NCI-H2196 treated with DMSO at 0.1 percent for 48 hours (cell line): ENCODE measurements at regions not wholly inside any gene's neighbourhood (a gene's known extent, or its start where the extent isn't known, plus 50 kb on each side); places are given as distances from the start of the nearest gene placed in this dataset.

Experiments used
- DNase-seq: peaks from one replicate; lab custom pipeline; 2025; ENCODE audit not compliant: unreplicated experiment; lab: John Stamatoyannopoulos, UW

DNA sequence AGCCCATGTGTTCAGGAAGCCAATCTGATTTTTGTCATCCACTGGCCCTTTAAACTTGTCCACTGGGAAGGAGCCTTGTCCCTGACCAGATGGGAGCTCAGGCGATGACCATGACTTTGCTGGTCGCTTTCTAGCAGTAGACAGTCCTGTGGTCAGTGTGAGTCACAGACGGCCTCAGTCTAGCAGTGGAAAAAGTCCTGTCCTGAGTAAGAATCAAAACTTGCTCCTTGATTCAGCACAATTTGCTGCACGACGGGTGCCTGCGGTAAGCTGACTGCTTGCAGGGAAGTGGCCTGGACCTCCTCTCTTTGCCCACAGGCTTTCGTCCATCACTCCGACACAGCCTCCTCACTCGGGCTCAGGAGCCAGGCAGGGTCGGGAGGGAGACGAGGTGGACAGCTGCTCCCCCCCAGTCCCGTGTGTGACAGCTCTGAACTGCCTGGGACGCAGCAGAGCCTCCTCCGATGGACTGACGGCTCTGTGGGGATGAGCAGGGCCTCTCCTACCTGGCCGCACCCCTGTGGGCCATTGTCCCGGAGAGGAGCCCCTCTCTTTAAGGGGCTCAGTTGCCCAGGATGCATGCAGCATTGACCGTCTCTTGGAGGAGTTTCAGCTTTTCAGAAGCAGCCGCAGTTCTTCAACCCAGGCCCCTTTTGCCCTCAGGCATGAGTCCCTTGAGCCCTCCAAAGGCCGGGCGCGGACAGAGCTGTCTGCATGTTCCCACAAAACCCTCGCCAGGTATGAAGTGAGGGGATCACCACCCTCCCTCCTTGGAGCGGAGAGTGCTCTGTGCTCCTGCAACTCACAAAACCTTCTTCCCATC lies 209.2 kb downstream of the ANKRD60 start:
- no peak for DNase-seq

DNA sequence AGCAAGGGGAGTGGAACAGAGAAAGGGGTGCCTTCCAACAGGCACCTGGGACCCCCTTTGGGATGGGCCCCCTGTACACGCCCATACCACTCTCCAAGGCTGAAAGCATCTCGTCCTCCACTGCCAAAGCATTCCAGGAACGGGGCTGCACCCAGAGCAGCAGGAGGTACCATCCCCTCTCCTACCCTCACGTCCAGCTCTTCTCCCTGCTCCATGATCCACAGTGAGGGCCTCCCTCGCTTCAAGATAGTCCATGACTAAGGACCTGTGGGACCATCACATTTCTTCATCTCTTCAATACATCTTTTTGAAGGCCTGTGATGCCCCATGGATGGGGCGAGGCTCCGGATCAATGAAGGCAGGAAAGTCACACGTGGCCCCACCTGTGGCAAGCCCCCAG lies 209.9 kb downstream of the ANKRD60 start:
- DNase-seq = no peak

DNA sequence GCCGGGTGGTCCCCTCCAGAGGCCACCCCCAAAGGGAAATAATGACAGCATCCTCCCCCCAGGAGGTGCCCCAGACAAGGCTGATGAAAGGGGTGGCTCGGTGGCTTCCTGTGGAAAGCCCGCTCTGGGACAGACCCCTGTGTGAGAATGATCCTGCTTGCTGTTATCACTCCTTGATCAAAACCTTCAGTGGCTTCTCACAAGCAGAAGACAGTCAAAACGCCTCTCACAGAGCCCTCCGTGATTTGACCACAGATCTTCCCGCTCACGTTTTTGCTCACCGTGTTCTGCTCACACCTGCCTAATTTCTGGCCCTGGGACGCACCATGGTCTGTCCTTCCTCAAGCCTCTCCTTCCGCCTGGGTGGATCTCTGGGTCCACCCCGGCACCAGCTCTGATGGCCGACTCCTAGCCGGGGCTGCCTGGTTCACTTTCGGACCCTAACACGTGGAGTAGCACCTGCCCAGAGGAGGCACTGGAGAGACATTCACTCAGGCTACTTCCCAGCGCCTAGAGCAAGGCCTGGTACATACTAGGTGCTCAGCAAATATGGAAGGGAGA lies 210.4 kb downstream of the ANKRD60 start:
- DNase-seq = no peak

DNA sequence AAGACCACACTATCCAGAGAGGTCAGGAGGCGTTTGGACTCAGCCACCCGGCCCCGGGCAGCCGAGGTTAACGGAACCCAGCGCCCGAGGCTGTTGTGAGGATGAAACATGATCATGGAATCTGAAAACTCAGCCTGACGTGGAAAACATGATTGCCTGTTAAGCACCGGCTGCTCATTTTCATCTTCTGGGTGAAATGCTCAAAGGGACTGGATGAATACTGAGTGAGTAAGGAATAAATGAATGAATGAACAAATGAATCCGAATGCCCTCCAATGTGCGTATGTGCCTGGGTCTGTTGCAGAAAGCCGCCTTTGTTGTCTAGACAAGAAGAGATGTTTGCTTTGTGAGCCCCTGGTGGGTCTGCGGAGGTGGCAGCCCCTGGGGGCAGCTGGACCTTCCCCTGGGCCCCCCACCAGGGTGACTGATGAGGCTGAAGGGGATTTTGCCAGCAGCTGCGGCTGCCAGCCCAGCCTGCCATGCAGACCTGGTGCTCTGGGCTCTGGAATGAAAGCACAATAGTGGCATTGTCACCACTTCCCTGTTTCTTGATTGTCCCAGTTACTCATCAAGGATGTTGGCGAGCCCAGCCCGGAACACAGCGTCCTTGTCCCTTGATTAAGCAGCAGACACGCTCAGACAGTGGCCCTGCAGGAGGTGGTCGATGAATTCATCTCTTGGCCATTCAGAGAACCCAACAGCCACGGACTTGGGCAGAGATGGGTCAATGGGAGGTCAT lies 211.1 kb downstream of the ANKRD60 start:
- DNase-seq = no peak

DNA sequence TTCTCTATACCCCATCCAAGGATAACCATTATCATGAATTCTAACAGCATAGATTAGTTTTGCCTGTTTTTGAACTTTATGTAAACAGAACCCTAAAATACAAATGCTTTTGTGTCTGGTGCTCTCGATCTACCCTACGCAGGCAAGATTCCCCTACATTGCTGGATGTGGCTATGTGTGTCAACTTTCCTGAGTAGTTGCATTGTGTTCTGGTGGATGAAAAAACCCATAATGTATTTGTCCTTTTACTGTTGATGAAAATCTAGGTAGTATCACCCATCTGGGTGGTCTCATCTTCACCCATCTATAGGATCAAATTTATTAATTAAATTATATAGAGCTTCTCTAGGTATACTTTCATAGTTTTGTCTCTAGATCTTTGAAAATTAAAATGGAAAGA lies 211.7 kb downstream of the ANKRD60 start:
- DNase-seq = no peak

DNA sequence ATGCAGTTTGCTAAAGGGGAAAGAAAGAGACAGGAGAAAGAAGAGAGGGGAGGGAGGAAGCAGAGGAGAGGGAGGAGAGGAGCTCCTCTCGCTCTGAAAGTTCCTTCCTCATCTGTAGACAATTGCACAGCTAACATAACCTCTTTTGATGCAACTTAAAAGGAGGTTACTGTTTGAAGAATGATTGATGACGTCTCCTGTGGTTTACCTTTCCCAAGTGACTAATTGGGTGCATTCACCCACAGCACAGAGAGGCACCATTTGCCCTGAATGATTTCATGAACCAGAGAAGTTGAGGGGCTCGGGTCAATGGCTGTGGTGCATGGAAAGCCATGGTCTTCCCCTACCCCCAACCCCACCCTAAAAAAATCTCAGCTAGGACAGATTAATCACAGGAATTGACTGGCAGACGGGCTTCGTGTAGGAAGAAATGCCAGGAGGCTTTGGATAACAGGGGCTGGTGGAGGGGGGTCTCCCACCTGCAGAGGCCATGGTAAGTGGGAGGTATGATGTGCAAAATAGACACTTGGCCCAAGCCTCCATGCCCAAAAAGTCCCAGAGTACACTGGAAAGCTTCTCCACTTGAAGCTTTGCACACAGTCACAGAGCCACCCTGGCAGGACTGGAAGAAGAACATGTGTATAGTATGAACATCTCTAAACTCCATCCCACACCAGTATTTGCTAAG lies 213.7 kb downstream of the ANKRD60 start:
- DNase-seq = no peak

DNA sequence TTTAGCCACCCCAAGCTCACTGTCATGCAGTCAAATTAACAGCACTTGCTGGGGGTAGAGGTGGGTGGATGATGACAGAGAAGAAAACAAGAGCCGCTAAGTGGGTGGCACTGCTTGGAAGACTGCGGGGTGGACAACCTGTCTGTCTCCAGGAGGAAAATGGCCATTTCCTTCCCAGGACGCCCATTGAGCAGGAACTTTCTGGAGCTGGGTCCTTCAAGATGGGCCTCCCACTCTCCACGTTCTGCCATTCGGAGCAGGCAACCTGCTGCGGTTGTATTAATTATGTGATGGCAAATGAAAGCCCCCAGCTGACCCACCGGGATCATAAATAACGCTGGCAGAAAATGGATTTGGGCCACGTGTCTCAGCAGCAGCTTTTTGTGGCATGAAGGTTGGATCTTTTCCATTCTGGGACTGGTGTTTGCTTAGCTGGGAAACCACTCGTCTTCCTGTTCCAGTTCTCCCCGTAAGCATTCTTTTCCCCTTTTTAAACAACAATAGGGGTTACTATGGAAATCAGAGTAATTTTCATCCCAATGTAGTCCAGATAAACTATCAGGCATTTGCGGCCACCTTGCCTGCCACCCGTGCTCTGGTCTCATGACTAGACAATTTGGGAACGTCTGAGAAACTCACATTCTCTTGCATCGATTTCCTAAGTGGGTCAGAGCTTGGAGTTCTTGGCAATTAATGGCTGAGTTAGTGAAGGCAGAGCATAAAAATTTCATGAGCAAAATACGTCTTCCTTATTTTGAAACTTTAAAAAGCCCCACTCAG lies 215.5 kb downstream of the ANKRD60 start:
- no peak for DNase-seq

DNA sequence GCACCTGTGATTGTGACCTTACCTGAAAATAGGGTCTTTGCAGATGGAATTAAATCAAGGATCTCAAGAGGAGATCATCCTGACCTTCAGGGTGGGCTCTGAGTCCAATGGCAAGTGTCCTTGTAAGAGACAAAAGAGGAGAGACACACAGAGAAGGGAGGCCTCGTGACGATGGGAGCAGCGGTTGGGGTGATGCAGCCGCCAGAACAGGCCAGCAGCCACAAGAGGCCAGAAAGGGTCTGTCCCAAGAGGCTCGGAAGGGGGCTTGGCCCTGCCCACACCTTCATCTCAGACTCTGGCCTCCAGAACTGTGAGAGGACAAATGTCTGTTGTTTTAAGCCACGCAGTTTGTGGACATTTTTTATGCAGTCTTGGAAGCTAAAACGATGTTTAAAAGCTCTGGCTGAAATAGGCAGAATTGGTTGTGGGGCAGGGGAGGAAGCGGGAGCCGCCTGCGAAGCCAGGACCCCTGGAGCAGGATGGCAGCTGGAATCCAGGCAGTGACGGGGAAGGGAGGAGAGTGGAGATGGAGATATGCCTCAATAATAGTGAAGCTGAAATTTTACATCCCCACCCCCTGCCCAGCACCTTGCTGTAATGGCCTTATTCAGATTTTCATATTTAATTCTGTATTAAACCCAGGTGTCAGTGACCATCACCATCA lies 216.4 kb downstream of the ANKRD60 start:
- DNase-seq = no peak

DNA sequence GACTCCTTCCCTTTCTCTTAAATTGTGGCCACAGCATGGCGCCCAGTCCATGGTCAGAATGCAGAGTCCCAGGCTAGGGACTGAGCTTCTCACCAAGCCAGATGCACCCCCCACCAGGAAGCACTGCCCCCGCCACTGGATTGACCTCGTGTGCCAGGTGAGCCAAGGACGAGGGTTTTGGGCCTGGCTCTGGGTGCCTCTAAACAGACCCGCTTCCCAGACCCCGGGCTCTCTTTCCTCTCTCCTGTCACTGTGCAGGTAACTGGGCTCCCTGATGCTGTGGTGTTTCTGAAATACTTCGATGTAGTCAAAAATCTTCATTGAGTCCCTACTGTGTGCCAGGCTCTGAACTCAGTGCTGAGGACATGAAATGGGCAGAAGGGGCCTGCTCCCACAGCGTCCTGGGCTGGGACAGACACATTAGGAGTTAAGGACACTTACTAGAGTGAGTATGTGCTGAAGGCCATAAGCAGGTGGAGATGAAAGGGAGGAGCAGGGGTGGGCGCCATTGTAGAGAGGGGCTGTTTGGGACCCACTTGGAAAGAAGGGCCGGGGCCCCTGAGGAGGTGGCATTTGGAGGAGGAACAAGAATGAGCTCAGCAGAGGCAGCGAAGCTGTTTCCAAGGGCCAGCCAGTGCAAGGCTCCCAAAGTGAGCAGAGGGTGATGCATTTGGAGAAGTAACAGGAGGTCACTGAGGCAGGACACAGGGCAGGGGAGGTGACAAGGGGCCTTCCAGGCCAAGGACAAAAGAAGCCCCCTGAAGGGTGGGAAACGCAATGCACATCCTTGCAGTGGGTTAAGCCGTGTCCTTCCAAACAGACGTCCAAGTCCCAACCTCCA lies 217.1 kb downstream of the ANKRD60 start:
- no peak for DNase-seq

DNA sequence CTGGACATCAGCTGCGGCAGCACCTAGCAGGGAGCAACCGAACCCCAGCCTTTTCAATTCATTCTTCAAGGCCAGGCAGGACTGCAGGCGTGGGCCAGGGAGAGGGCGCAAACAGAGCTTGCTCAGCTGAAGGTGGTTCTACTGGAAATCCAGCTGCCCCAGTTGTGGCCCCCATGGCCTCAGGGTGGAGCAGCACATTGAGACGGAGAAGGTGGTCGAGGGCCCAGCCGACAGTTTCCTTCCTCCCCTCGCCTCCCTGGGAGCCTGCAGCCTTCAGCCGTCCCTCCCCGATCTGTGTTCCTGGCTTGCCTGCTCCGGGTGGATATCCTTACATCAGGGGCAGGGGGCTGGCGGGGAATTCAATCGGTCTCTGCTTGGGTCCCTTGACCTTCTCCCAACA lies 217.8 kb downstream of the ANKRD60 start:
- no peak for DNase-seq

DNA sequence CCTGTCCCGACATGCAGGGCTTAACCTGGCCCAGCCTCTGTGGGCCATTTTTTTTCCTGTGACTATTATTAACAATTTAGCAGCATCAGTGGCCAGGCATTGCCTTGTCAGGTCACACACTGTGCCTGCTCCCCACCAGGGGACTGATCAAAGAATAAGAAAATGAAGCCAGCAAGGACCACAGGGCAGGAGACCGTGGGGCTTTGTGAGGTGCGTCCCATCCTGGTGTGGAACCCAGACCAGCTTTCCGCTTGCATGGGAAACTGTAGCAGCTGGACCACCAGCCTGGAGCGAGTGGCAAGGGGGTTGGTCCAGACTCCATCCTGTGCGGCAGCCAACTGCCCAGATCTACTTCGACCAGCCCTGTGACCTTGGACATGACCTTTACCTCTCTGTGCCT lies 218.3 kb downstream of the ANKRD60 start:
- DNase-seq = no peak

DNA sequence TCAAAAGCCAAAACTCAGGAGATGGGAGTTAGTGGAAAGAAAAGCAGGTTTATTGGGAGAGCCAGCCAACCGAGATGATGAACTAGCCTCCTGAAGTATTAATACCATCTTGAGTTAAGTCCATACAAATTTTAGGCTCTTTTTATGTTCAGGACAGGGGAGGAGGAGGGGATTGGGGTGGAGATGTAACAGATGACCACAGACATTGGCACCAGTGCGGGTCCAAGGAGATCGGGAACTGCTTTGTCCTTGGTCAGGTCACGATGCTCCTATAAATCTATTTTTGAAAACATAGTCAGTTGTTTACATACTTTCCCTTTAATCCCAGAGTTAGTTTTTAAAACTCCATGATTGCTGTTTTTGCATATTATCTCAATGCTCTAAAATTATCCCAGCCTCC lies 219.6 kb downstream of the ANKRD60 start:
- no peak for DNase-seq

DNA sequence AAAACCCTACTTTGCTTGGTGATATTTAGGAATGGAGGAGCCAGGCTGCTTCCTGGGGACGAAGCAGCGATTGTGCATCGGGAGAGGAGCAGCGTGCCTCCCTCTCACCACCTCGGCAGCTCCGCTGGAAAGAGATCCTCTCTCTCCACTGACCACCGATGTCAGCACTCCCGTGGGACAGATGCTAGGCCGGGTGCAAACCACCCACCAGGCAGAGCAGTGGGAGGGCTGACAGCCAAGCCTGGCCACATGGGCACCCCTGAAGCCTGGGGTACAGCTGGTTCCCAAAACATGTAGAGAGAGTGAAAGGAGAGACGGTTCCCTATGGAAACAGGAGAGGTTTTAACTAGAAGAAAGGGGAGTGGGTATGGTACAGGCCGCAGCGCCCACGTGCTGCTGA lies 220.0 kb downstream of the ANKRD60 start:
- DNase-seq = no peak

DNA sequence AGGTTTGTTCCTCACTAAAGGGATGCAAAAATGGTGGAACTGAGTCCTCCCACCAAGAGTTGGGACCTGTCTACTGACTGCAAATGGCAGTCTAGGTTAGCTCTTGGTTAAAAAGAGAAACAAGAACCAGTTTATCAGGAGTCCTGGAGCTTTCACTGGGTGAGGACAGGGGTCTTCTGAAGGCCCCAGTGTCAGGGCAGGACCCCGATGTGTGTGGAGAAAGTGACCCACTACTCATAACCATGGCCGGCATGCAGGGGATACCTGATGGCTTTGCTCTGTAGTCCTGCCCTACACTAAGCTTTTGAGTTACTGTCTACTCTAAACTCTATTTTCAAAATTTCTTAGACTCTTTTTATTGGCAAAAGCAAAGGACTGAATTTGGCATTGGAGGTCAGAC lies 220.5 kb downstream of the ANKRD60 start:
- no peak for DNase-seq

DNA sequence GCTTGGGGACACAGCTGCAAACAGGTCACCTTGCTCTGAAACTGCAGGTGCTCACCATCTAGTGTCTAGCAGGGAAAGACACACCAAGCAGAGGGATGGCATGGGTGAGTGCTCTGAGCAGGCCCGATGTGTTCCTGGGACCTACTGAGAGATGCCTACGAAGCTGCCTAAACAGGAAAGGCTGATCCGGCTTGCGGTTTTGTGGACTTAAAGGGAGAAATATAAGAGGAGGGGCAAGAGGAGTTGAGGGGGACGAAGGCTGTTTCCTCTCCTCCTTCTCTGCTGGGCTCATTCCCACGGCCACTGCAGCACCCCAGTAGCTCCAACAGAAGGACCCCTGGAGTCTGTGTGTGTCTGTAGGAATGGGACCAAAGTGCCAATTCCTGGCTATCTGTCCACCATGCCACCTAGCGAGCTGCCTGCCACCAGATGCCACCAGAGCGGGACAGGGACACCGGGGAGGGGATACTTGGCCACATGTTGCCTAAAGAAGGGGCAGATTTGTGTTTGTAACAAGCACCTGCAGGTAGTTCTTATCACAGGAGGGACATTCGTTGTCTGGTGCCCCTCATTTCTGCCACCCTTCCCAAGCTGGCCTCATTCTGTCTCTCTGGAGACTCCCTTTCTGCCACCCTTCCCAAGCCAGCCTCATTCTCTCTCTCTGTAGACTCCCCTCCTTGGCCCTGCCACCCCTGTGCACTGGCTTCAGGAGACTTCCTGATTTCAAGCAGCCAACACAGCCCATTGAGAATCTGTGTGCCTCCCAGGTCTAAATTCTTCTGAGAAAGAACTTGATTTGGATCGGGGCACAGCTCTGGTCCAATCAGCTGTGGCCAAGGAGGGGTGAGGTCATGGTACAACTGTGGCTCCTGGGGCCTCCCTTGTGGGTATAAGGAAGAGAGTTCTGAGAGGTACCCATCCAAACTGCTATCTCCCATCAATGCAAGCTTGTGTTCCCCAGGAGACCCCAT lies 221.8 kb downstream of the ANKRD60 start:
- no peak for DNase-seq

DNA sequence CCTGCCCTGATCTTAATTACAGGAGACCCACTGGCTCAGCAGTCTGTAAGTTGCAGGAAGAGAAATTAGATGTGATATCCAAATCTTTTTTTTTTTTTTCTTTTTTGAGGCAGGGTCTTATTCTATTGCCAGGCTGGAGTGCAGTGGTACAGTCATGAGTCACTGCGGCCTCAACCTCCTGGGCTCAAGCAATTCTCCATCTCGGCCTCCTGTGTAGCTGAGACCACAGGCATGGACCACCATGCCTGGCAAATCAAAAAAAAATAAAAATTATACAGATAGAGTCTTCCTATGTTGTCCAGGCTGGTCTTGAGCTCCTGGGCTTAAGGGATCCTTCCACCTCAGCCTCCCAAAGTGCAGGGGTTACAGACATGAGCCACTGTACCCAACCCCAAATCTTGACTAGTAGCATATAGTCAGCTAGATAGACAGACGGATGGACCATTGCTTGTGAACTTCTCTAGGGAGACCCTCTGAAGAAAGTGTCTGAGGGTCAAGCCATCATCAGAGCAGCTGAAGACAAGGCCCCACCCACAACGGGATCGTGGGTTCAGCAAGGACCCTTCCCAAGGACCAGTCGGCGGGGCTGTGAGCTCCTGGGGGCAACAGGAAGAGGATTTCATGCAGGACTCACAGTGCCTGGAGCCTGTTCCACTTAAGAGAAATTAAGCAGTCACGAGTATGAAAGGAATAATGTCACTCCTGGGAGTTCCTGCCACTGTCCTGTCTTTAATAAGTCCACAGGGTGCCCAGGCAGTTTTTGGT lies 222.7 kb downstream of the ANKRD60 start:
- no peak for DNase-seq

DNA sequence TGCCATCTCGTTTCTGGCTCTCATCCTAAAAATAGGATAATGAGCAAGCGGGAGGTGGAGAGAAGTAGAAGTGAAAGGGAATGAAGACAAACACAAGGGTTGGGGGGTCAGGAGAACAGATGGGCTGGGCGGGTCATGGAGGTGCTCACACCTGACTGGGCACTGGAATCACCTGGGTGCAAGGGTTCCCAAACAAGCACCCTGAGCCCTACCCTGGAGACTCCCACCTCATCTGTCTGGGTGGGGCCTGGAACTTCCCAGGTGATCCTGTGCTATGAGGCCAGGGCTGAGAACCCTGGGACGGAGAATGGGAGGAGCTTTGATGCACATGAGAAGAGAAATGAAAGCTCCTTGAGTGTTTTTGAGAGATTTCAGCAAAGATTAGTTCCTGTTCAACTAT lies 223.6 kb downstream of the ANKRD60 start:
- DNase-seq = no peak

DNA sequence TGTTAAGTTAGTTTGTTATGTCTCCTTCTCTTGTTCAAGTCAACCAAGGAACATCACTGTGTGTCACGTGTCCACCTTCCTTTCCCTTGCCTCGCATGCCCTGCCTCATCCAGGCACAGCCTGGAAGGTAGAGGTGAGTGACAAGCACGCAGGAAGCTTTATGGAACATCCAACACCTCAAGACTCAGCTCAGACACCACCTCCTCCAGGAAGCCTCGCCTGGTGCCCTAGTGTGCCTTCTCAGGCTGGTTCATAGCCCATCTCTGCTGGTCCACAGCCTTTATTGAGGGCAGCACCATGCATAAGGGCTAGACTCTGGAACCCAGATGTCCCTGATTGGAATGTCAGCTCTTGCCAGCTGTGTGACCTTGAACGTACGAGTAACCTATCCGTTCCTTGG lies 224.3 kb downstream of the ANKRD60 start:
- DNase-seq = no peak
